GM19397 (cell line): ENCODE measurements at regions not wholly inside any gene's neighbourhood (a gene's known extent, or its start where the extent isn't known, plus 50 kb on each side); places are given as distances from the start of the nearest gene placed in this dataset.
A peak's percentile ranks its signal among the peaks of the same experiment; 100 is the strongest.

Experiments
- ATAC-seq: cut with Tn5 transposase; IDR thresholded peaks from one replicate; pipeline ENCODE4 v1.9.1; 2021; ENCODE audit warnings: mild to moderate bottlenecking, moderate library complexity; ENCODE audit not compliant: unreplicated experiment

DNA sequence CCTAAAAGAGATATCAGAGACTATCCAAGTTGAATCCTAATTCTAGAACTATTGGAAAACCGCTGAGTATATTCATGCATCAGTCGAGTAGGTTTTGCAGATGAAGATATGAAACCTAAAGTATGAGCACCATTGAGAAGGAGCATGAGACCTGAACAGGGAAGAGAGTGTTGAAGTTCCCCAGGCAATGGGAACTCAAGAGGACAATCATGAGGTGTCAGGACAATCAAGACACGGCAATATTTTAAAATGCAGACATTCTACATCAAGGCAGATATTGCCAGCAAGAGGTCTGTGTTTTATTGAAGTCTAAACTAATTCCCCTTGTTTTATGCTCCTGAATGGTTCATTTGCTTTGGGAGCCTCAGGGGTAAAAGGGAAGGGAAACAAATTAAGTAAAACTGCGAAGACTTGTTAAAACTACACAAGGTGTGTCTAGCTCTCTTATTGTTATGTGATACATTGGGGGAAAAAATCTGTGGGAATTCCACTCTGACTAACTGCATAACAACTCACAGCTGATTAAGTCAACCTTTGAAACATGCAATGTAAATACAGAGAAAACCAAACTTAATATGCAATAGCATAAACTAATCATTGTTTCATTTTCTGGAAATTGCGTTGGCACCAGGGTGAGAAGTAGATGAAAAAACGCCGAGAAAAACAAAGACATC, 347.9 kb upstream of the ADGRL2 start:
- ATAC-seq: no peak

DNA sequence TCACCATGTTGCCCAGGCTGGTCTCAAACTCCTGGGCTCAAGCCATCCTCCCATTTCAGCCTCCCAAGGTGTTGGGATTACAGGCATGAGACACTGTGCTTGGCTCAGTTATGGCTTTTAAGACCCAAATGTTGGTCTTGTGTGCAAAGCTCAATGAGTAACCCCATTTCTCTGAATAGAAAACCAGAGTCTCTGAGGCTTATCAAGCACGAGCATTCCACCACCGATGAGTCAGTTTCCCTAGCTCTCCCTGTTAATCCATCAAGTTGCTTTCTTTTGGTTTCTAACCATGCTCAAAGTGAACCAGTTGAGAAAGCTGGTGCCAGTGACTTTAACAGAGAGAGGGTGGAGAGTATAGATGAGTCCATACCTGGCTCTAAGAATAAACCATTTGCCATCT, 350.9 kb upstream of the ADGRL2 start:
- no peak for ATAC-seq

DNA sequence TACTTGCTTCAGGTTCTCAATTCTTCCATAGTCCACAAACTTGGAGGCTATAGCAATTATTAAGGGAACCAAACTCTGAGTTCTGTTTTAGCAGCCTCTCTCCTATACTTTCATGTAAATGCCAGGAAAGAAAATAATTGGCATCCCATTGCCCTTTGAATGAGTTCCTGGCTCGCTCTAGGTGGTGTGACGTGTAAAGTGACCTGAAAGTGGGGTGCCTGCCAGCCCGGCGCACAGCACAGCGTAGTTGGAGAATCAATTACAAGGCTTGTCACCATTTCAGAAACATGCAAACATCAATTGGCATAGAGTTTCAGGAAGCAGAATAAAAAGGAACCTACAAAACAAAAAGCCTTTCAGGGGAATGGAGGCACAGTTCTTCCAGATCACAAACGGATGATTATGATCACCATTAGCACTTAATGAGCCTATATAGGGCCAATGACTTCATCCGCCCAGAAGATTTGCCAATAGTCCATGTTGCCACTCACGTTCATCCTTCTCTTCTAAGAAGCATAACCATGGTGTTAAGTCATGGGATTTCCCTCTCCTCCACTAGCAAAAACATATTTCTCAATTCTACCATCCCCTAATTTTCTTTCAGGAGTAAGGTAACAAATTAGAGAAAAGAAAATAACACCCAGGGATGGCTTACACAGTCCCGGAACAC, 354.6 kb upstream of the ADGRL2 start:
- no peak for ATAC-seq

DNA sequence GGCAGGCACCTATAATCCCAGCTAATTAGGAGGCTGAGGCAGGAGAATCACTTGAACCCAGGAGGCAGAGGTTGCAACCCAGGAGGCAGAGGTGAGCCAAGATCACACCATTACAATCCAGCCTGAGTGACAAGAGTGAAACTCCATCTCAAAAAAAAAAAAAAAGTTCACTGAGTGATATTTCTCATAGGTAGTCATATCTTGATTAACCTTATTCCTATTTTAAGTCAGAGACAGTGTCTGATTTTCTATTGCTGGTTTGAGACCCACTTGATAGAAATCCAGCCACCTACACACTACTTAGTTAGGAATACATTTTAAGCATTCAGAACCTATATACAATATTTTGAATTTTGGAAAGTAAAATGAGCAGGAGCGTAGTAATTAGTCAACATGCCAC, 357.4 kb upstream of the ADGRL2 start:
- ATAC-seq: no peak

DNA sequence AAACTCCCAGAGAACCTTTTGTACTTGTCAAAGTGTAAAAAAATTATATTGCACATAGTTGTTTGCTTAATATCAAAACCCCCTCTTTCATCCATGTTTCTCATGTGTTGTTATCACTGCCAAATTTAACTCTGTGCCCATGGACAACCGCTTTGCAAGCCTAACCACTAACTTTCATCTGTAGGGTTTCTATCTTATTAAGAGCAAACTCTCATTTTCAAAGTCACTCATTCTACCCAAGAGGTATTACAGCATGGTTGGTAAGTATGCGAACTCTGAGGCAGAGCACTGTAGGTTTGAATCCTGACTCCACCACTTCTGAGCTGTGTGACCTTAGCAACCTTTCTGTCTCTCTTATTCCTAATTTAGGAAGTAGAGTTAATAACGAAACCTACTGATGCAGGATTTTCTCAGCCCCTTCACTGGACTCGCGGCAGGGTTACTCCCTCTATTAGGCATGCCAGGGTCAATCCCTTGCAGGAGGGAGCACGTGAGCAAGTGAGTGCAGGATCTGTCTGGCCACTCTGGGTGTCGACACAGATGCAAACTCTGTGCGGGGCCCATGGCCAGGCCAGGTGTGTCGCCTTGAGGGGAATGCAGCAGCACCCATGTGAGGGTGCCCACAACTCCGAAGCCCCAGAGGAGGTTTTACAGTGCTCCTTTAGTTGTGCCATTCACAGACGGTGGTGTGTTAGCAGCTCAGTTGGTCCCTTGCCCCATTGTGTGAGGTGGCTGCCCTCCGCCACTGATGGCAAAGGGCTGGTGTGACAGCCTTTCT, 361.5 kb upstream of the ADGRL2 start:
- ATAC-seq: no peak

DNA sequence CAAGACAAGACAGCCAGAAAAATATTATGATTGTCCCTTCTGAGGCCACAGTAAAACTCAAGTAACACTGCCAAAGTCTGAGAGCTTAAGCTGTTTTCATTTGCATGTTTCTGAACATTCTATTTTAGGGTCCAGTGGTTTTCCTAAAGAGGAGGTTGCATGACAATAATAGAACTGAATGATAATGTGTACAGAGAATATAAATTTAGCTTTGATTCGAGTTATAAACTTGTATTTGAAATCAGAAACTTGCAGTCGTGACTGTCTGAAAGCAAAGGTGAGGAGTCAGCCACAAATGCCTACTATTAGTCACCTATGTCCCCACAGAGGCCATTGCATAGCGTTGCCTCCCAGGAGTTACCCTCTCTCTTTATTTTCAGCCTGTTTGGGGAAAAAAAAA, 363.1 kb upstream of the ADGRL2 start:
- peak; percentile 64 for ATAC-seq

DNA sequence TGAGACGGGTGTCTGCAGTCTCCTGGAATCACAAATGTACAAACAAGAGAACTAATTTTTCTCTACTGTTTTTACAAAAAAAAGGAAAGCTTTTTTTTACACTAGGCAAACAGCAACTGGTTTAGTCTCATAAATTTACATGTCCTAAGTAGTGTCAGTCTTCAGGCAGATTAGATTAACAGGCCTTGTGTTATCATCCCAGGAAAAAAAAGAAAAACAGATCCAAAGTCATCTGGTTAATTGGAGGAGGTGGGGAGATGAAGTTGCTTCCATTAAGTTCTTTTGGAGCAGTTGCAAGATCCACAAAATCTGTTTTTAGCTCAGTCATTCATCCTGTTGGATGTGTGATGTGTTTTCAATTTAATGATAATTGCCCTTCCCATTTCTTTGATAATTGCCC, 363.5 kb upstream of the ADGRL2 start:
- no peak for ATAC-seq

DNA sequence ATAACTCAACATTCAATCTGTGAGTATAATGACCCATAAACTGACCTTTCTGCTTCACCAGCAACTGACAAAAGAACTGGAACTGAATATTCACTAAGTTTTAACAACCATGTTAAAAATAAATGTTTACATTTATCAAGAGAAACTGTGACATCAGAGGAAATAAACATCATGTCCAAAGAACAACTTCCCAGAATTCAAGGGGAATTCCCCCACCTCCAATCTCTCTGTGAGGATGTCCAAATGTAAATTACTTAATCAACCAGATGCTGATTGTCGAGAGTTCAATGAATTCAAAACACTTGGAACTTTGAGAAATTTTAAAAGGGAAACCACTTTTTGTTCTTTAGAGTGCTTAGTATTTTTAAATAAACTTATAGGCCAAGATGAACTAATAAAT, 365.6 kb upstream of the ADGRL2 start:
- ATAC-seq: no peak

DNA sequence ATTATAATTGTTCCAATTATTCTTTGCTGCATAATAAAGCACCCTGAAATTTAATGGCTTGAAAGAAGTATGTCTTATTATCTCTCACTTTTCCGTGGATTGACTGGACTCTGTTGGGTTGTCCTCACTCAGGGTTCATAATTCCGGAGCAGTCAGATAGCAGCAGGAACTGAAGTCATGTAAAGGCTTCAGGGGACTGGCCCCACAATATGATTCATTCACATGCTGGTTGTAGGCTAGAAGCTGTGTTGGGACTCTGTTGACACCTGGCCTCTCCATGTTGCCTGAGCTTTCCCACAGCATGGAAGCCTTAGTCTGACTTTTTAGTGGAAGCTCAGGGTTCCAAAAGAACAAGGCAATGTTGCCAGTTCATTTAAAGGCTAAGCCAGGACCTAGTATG, 367.1 kb upstream of the ADGRL2 start:
- no peak for ATAC-seq

DNA sequence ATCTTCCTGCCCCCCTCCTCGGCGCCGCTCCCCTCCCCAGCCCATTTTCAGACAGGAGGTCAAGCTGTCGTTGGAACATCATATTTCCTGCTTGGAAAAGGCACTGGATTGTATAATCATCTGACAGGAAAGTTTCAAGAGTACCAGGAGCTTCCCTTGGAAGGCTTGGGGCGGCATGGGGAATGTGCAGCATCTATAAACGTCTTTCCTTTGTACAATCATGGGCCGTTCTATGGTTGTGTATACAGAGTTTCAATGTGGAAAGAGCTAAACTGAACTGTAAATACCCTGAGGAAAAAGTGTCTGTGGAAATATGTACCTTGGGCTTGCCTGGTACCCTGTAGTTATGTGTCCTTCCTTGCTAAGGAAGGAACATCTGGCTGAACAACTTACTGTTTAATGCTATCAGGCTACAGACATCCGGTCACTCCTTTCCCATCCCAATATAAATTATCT, 368.1 kb upstream of the ADGRL2 start:
- ATAC-seq: no peak

DNA sequence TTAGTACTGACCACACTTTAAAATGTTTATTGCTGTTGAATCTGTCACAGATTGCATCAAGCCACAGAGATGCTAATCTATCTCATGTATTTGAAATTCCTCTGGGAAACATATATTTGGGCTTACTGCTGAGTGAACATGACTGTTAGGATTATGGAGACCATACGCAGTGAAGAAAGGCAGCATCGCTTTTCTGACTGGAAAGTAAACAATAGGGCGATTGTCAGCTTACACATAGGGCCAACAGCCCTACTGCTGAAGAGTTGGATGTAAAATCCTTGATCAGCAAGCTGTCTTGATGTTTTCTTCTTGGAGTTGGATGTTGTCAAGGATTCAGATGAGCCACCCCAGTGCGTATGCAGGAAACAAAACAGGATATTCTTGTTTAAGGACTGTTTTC, 368.7 kb upstream of the ADGRL2 start:
- no peak for ATAC-seq

DNA sequence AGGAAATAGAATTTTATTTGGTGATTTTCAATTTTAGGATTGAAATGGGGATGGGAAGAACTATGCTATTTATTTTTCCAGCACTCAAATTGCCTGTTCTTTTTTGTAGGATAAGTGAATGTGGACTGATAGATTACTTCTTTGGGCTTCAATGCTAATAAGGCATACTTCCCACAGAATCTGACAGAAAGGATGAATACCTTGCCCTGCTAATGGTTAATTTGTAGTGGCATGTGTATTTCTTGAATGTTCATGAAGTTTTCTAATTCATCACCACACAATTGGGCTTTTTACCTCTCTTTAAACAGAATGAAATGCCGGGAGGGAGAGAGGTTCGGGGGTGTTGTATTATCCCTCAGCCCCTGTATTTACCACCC, 369.1 kb upstream of the ADGRL2 start:
- ATAC-seq: no peak

DNA sequence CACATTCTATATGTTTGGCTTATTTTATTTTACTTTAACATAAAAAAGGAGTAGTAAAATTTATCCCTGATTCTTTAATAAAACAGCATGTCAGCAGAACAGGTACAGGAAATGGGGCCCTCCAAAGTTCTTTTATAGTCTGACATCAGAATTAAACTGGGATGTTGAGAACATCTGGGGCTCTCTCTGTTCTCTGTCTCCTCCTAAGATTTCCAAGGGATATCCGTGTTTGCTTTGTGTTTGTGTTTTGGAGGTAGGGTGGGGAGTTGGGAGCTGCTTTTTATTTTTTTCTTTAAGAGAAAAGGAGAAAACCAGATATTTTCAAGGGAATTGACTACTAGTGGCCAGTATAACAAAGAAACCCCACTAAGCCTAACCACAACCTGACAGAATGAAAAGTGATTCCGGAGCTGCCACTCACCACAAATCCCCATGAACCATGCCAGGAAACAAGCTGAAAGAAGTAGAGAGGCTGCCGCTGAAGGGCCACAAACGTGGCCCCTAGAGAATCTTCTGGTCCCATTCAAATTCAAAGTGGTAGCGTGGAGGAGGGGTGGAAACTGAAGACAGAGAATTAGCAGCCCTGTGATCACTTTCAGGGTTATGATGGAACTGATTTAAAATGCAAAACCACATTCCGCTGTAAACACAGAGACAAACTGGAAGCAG, 369.6 kb upstream of the ADGRL2 start:
- ATAC-seq: no peak

DNA sequence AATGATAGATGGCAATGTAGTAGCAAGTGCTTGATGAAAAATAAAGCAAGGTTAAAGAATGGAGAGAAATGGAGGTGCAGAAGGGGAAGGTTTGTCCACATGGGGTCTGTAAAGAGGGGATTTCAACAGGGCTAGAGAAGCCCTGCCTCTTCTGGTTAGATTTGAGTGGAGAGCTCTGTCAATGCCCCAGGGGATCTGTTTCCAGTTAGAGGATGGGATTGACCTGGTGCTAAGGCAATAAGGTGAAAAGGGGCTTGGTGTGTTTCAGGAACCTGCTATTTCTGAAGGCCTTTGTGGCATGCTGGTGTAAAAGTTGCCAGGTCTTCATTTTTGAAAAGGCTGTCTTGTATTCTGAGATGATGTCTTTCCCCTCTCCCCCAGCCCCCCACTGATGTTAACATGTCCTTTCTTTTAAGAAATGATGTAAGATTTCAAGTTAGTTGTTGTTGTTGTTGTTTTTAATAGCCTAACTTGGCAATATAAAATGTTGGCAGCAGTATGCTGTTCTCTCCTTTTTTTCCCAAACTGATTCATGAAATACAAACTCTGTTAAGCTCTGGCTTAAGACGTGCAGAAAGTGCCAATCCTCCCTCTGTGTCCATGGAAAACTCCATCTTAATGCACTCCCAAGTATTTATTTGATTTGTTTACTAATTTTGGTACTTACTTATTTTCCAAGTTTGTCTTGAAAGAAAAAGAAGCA, 370.3 kb upstream of the ADGRL2 start:
- ATAC-seq: no peak

DNA sequence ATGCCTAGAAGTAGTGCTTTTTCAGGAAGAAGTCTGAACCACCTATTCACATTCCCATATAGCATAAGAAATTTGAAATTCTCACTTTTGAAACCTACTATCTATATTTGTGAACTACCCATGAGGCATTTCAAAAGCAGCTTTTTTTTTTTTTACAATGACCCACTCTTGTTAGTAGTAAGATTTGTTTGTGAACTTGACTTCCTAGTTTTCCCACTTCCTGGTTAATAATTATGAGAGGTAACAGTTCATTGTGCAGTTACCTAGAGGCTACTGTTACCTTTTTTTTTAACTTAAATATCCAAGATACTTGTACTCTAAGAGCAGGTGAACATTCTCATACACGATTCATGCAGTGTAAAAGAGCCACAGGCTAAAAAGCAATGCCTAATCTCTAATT, 371.7 kb upstream of the ADGRL2 start:
- ATAC-seq: no peak

DNA sequence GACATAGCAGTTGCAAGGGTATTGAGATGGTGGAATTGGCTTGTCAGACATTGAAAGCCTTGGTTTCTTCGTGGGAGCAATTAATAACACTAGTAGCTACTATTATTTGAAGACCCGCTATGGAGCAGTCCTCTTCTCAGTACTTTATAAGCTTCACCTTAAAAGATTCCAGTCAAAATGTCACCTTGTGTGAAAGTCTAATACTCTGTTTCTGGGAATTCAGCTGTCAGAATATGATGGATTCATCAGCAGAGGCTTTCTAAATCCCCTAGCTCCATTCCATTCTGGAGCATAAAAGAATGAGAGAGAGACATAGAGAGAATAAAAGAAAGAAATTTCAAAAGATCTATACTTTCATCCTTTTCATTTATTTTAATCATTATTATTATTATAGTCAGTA, 375.9 kb upstream of the ADGRL2 start:
- ATAC-seq: no peak

DNA sequence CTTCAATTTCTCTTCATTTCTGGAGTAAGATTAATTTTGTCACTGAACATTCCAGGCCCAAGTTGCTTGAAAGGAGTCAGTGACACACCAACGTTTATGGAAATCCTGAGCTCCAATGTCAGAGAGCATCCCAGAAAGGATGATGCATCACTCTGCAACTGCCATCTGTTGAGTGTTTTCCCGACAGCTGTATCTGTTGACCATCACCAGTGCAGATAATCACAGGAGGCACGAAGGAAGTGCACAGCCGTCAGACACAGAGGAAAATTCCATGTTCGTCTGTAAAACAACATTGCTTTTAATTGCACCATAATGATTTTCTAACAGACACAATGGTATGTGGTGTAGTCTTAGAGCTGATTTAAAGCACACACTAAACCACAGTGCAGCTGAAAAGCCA, 376.7 kb upstream of the ADGRL2 start:
- ATAC-seq: no peak

DNA sequence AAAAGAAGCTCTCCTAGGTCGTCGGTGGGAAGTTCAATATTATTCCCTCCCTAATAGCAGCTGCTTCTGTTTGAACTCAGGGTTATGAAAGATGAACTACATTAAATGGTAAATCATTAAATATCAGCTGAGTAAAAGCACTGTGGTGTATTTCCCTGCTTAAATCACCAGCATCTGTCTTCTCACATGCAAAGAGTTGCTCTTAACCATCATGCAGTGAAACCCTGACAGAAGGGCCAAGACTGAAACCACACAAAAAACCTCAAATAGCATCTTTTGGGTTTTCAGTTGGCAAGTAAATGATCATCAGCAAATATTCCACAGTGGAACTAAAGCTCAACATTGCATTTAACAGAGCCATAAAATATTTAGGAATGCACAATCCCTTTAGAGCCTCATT, 380.0 kb upstream of the ADGRL2 start:
- ATAC-seq: peak; percentile 93

DNA sequence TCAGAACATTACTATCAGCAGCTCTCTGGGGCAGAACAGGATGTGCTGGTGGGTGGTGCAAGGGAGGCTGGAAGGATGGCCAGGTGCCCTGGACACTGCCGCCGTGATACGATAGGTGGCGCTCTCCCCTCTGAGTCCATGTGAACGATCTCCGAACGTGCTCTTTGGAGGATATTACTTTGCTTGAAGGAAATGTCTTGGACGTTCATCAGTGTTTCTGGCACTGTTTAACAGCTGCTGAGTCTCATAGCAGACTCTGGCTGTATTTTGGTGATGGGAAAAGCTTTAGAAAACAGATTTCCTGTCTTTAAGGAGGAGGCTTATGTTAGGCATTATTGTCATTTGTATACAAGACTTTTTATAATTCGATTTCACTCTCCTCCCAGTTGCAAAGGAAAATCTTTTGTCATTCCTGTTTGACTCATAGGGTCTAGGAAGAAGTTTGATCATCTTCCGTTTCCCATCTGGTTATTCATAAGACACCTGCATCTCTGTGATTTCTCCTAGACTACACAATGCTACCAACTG, 386.2 kb upstream of the ADGRL2 start:
- ATAC-seq: peak; percentile 97

DNA sequence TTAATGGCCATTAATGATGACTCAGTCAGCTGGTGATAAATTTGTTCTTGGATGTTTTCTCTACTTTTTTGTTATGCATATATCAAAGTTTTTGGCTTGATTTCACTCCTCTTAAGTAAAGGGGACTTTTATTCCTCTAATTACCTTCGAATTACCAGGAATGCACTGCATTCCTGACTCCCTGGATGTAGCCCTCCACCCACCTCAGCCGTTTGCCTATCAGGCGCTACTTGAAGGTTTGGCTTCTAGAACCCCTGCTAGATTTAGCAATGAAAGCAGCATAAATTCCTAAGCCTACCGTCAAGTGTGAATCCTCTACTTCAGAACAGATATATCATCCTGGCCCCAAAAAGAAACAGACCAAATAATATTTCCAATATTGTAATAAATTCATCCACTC, 387.8 kb upstream of the ADGRL2 start:
- no peak for ATAC-seq

DNA sequence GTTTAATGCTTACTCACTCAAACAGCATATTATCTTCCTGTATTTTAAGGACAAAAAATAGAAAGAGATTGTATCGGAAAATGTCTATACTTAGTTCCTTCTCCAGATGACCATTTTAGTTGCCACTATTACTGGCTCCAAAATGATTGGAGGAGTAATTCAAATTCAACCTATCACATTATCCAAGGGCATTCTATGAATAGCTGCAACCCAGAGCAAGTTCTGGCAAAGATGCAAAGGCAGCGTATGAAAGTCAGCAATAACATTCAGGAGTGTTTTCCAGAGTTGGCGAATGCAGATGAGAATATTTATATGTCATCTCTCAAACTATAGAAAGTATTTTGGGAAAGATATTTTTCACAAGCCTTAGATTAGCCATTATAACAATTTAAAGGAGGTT, 389.8 kb upstream of the ADGRL2 start:
- no peak for ATAC-seq
